ENCODE measurements at regions not wholly inside any gene's neighbourhood (a gene's known extent, or its start where the extent isn't known, plus 50 kb on each side); places are given as distances from the start of the nearest gene placed in this dataset.

- no peak overlapping the region for H2AFZ ChIP-seq (ENCODE audit: insufficient read depth, low read depth, low read length, poor library complexity, severe bottlenecking)
- H3K79me2 ChIP-seq (ENCODE audit: insufficient read depth, low read length): no peaks in the 10 kb centered on the region
- peaks cover 3 to 6% of the 10 kb centered on the region in 2 donors for H3K36me3 Mint-ChIP-seq
- H3K4me2 ChIP-seq (replicated peaks; ENCODE audit: extremely low read depth, low read length, poor library complexity, severe bottlenecking): no peak overlapping the region
- intact Hi-C loops (cut with micrococcal nuclease): loop anchor here (10.0 kb wide), 2 partner anchors 82 to 318 kb away; partner anchors contain the start of gene CTNNB1 (in 1 of the 2)
- H3K36me3 ChIP-seq (replicated peaks in 1 of 2; ENCODE audit: control insufficient read depth in 1 of 2, insufficient read depth in 2 of 2, low read length in 2 of 2): no peaks in the 10 kb centered on the region
- no peak for TF ChIP-seq CTCF (IDR thresholded peaks at IDR 0.05)
- H3K4me1 Mint-ChIP-seq: peaks cover 16% of the 10 kb centered on the region
- peaks cover 10% of the 10 kb centered on the region in 2 donors for H3K4me1 ChIP-seq (ENCODE audit: control insufficient read depth in 1 of 2, insufficient read depth in 2 of 2, low read length in 2 of 2)
- H4K20me1 ChIP-seq (ENCODE audit: insufficient read depth, low read length): no peaks in the 10 kb centered on the region
- no peak for DNase-seq
- peaks cover 0 to 4% (median 0%) of the 10 kb centered on the region in 7 donors for H3K9me3 Mint-ChIP-seq
- H3K4me3 ChIP-seq (replicated peaks in 1 of 3; ENCODE audit: low read depth in 2 of 3, low read length in 3 of 3): no peak overlapping the region
- no peak overlapping the region for H3K27ac ChIP-seq (ENCODE audit: low read depth in 1 of 2, low read length in 2 of 2)
- peak overlapping the region in 2 of 7 donors; percentile 21 to 51 for H3K27ac Mint-ChIP-seq
- peaks cover 0 to 4% (median 0%) of the 10 kb centered on the region in 3 donors for H3K27me3 Mint-ChIP-seq (ENCODE audit: low read depth in 3 of 3)
- H3K9me3 ChIP-seq (replicated peaks in 1 of 2; ENCODE audit: control insufficient read depth in 1 of 2, insufficient read depth in 1 of 2, low read length in 2 of 2): no peaks in the 10 kb centered on the region
- no peaks in the 10 kb centered on the region for H3K27me3 ChIP-seq (ENCODE audit: control insufficient read depth in 2 of 2, insufficient read depth in 2 of 2, low read length in 2 of 2)
- H3K9ac ChIP-seq (ENCODE audit: insufficient read depth, low read length, poor library complexity, severe bottlenecking): no peak overlapping the region
- no peak overlapping the region for H3K4me3 Mint-ChIP-seq
- WGBS (ENCODE audit: insufficient coverage): 96% methylated on average over 2 of the region's 2 CpGs
Observed at GRCh38 chr3:41112466-41112865, 86.8 kb upstream of the CTNNB1 start.

GRCh38 chr3:41115069-41115468 is 84.2 kb upstream of the CTNNB1 start:
- peaks cover 3 to 8% of the 10 kb centered on the region in 2 donors for H3K36me3 Mint-ChIP-seq
- Histone ChIP-seq H3K27ac (ENCODE audit: low read depth in 1 of 2, low read length in 2 of 2) (no peak overlapping the region), H4K20me1 (ENCODE audit: insufficient read depth, low read length) (no peaks in the 10 kb centered on the region), H3K4me2 (replicated peaks; ENCODE audit: extremely low read depth, low read length, poor library complexity, severe bottlenecking) (no peak overlapping the region), H3K79me2 (ENCODE audit: insufficient read depth, low read length) (no peaks in the 10 kb centered on the region), H3K4me1 (ENCODE audit: control insufficient read depth in 1 of 2, insufficient read depth in 2 of 2, low read length in 2 of 2) (peaks cover 21 to 27% of the 10 kb centered on the region in 2 donors), H3K36me3 (replicated peaks in 1 of 2; ENCODE audit: control insufficient read depth in 1 of 2, insufficient read depth in 2 of 2, low read length in 2 of 2) (no peaks in the 10 kb centered on the region), H3K9ac (ENCODE audit: insufficient read depth, low read length, poor library complexity, severe bottlenecking) (no peak overlapping the region), H2AFZ (ENCODE audit: insufficient read depth, low read depth, low read length, poor library complexity, severe bottlenecking) (no peak overlapping the region), H3K27me3 (ENCODE audit: control insufficient read depth in 2 of 2, insufficient read depth in 2 of 2, low read length in 2 of 2) (no peaks in the 10 kb centered on the region), H3K9me3 (replicated peaks in 1 of 2; ENCODE audit: control insufficient read depth in 1 of 2, insufficient read depth in 1 of 2, low read length in 2 of 2) (no peaks in the 10 kb centered on the region), H3K4me3 (replicated peaks in 1 of 3; ENCODE audit: low read depth in 2 of 3, low read length in 3 of 3) (no peak overlapping the region)
- no peak overlapping the region for H3K27ac Mint-ChIP-seq
- intact Hi-C loops (cut with micrococcal nuclease): loop anchor here (5.0 to 10.0 kb wide), 4 partner anchors 80 to 320 kb away; partner anchors contain the start of gene CTNNB1 (in 2 of the 2)
- H3K9me3 Mint-ChIP-seq: peaks cover 0 to 13% (median 0%) of the 10 kb centered on the region in 7 donors
- peaks cover 0 to 9% (median 0%) of the 10 kb centered on the region in 3 donors for H3K27me3 Mint-ChIP-seq (ENCODE audit: low read depth in 3 of 3)
- no peak for DNase-seq
- no peak overlapping the region for H3K4me3 Mint-ChIP-seq
- peaks cover 36% of the 10 kb centered on the region for H3K4me1 Mint-ChIP-seq
- no peak for TF ChIP-seq CTCF (IDR thresholded peaks at IDR 0.05)
- WGBS (ENCODE audit: insufficient coverage): 93% methylated on average over 3 of the region's 4 CpGs

All from CD14-positive monocyte (primary cell).